GM12872 (cell line): ENCODE measurements at regions not wholly inside any gene's neighbourhood (a gene's known extent, or its start where the extent isn't known, plus 50 kb on each side); places are given as distances from the start of the nearest gene placed in this dataset.

Experiments used
- CTCF ChIP-seq: IDR thresholded peaks from 3 replicates; pipeline ENCODE4 v1.5.1; 2011; ENCODE audit warnings: low read depth, mild to moderate bottlenecking, low read length, moderate library complexity; ENCODE audit not compliant: insufficient read depth

GRCh38 chr6:21284166-21284565 lies 309.4 kb upstream of the SOX4 start:
- TF ChIP-seq CTCF: no peak

- no peak for TF ChIP-seq CTCF
Observed at GRCh38 chr6:21284706-21285105, 308.8 kb upstream of the SOX4 start.

- no peak for TF ChIP-seq CTCF
Observed at GRCh38 chr6:21294144-21294543, 299.4 kb upstream of the SOX4 start.

- no peak for TF ChIP-seq CTCF
Observed at GRCh38 chr6:21295506-21296240, 297.9 kb upstream of the SOX4 start.

GRCh38 chr6:21297665-21298064 lies 295.9 kb upstream of the SOX4 start:
- no peak for TF ChIP-seq CTCF

- TF ChIP-seq CTCF: no peak
Observed at GRCh38 chr6:21299216-21299615, 294.3 kb upstream of the SOX4 start.

- no peak for TF ChIP-seq CTCF
Observed at GRCh38 chr6:21300439-21300838, 293.1 kb upstream of the SOX4 start.
